HUDEP-2 (cell line): ENCODE measurements at regions not wholly inside any gene's neighbourhood (a gene's known extent, or its start where the extent isn't known, plus 50 kb on each side); places are given as distances from the start of the nearest gene placed in this dataset.
"Not testable (repeated sequence)": the region's sequence is repeated elsewhere in the genome, so short reads cannot be mapped to it uniquely, and the experiment has no call there.

Experiments
- DNase-seq, 76 experiments: peaks; one replicate each; lab custom pipeline; 2025; ENCODE audit not compliant: unreplicated experiment in 76 of 76; lab: John Stamatoyannopoulos, UW

GRCh38 chr4:179029683-179030082 is 1587.4 kb upstream of the AGA start:
- no peak for DNase-seq

- no peak for DNase-seq
These were observed 1598.0 kb upstream of the AGA start for GRCh38 chr4:179040259-179040658.

- DNase-seq = no peak
These were observed 1606.7 kb upstream of the AGA start for GRCh38 chr4:179048839-179049453.

- DNase-seq = no peak
These were observed 1609.0 kb upstream of the AGA start for GRCh38 chr4:179051206-179051605.

- DNase-seq = no peak
These were observed 1617.2 kb upstream of the AGA start for GRCh38 chr4:179059396-179059795.

- not testable (repeated sequence) for DNase-seq
These were observed 1624.0 kb upstream of the AGA start for GRCh38 chr4:179066254-179066653.

GRCh38 chr4:179071131-179071530 is 1628.9 kb upstream of the AGA start:
- no peak for DNase-seq

- DNase-seq = no peak
These were observed 1634.6 kb upstream of the AGA start for GRCh38 chr4:179076865-179077264.

GRCh38 chr4:179095585-179096221 is 1653.5 kb upstream of the AGA start:
- no peak for DNase-seq

GRCh38 chr4:179097741-179098140 is 1655.5 kb upstream of the AGA start:
- peak in 1 of 76 experiments; percentile 2 for DNase-seq

- DNase-seq = peak in 1 of 76 experiments; percentile 5
These were observed 1668.1 kb upstream of the AGA start for GRCh38 chr4:179110356-179110755.

- DNase-seq = no peak
These were observed 1668.6 kb upstream of the AGA start for GRCh38 chr4:179110816-179111215.

- no peak for DNase-seq
These were observed 1670.4 kb upstream of the AGA start for GRCh38 chr4:179112441-179113170.

GRCh38 chr4:179114615-179115014 is 1672.4 kb upstream of the AGA start:
- no peak for DNase-seq

- no peak for DNase-seq
These were observed 1673.8 kb upstream of the AGA start for GRCh38 chr4:179116011-179116410.

GRCh38 chr4:179116581-179116980 is 1674.3 kb upstream of the AGA start:
- no peak for DNase-seq

GRCh38 chr4:179123084-179123483 is 1680.8 kb upstream of the AGA start:
- DNase-seq = no peak

GRCh38 chr4:179124419-179124818 is 1682.2 kb upstream of the AGA start:
- DNase-seq = no peak

GRCh38 chr4:179124957-179125356 is 1682.7 kb upstream of the AGA start:
- DNase-seq = no peak

GRCh38 chr4:179125870-179126269 is 1683.6 kb upstream of the AGA start:
- no peak for DNase-seq

GRCh38 chr4:179128299-179128698 is 1686.1 kb upstream of the AGA start:
- no peak for DNase-seq

GRCh38 chr4:179130122-179130714 is 1688.0 kb upstream of the AGA start:
- DNase-seq = no peak
